ENCODE measurements at regions not wholly inside any gene's neighbourhood (a gene's known extent, or its start where the extent isn't known, plus 50 kb on each side); places are given as distances from the start of the nearest gene placed in this dataset.
"Not testable (repeated sequence)": the region's sequence is repeated elsewhere in the genome, so short reads cannot be mapped to it uniquely, and the experiment has no call there.

- no peak overlapping the region for H3T11ph ChIP-seq (ENCODE audit: low read length)
- H4K8ac ChIP-seq (replicated peaks; ENCODE audit: insufficient read length, low read depth, low read length): no peak overlapping the region
- no peak overlapping the region for H2AK5ac ChIP-seq (ENCODE audit: insufficient read length, low read length)
- Mint-ChIP-seq H3K9me3 (peaks cover 55 to 80% of the 10 kb centered on the region in 2 experiments), H3K4me3 (no peak overlapping the region), H3K4me1 (no peaks in the 10 kb centered on the region), H3K27me3 (ENCODE audit: low read depth) (peaks cover 3% of the 10 kb centered on the region; the same call in 1 of the 2 replicates), H3K36me3 (ENCODE audit: insufficient read depth in 1 of 3, low read depth in 3 of 3) (peaks cover 4 to 11% (median 8%) of the 10 kb centered on the region in 3 experiments; a peak in 6 of 7 replicates), H3K27ac (no peak overlapping the region)
- no peak overlapping the region for H3K14ac ChIP-seq (ENCODE audit: insufficient read depth, low read length)
- H4K91ac ChIP-seq (ENCODE audit: insufficient read length, low read depth, low read length): no peak overlapping the region
- no peak for DNase-seq
- no peak overlapping the region for H3K23ac ChIP-seq (ENCODE audit: insufficient read length, low read depth, low read length)
- no peak overlapping the region for H2BK12ac ChIP-seq (ENCODE audit: insufficient read length, low read depth, low read length)
- no peak overlapping the region for H3K4ac ChIP-seq (ENCODE audit: low read depth, low read length)
- H3K9ac ChIP-seq (ENCODE audit: extremely low read depth, insufficient read length, low read length): no peak overlapping the region
- H3K18ac ChIP-seq (ENCODE audit: insufficient read length, low read depth, low read length): no peak overlapping the region
- no peak overlapping the region for H2BK15ac ChIP-seq (ENCODE audit: low read depth, low read length)
- no peak overlapping the region for H4K5ac ChIP-seq (ENCODE audit: insufficient read length, low read depth, low read length)
- H2AFZ ChIP-seq (ENCODE audit: low read length): no peak overlapping the region
- TF ChIP-seq CTCF (conservative IDR thresholded peaks at IDR 0.05): no peak
- H2BK5ac ChIP-seq (ENCODE audit: insufficient read length, low read length): no peak overlapping the region
- H3K79me2 ChIP-seq (ENCODE audit: insufficient read depth, low read length): no peaks in the 10 kb centered on the region
- no peak overlapping the region for H3K4me2 ChIP-seq (ENCODE audit: insufficient read depth, insufficient read length, low read length)
- H3K4me1 ChIP-seq (ENCODE audit: insufficient read depth, low read length): no peaks in the 10 kb centered on the region
- H3K9me3 ChIP-seq (ENCODE audit: control insufficient read depth, low read depth, low read length): peaks cover 24% of the 10 kb centered on the region
- no peak overlapping the region for H3K27ac ChIP-seq (ENCODE audit: insufficient read length, low read depth, low read length)
- no peak overlapping the region for H2BK120ac ChIP-seq (ENCODE audit: low read depth, low read length, poor library complexity, severe bottlenecking)
- H3K56ac ChIP-seq (ENCODE audit: insufficient read length, low read depth, low read length): no peak overlapping the region
- H3K23me2 ChIP-seq (ENCODE audit: insufficient read length, low read depth, low read length, poor library complexity, severe bottlenecking): no peaks in the 10 kb centered on the region
- H2BK20ac ChIP-seq (ENCODE audit: low read depth, low read length, poor library complexity, severe bottlenecking): no peak overlapping the region
- H4K20me1 ChIP-seq (ENCODE audit: control insufficient read depth, insufficient read depth, insufficient read length): no peaks in the 10 kb centered on the region
- no peaks in the 10 kb centered on the region for H3K27me3 ChIP-seq (ENCODE audit: insufficient read depth, low read length)
- WGBS (ENCODE audit: extremely low coverage, insufficient read length, low lambda C conversion rate): no CpG with 5 or more reads among the region's 8 CpGs
- no peaks in the 10 kb centered on the region for H3K79me1 ChIP-seq (ENCODE audit: insufficient read depth, low read depth, low read length, poor library complexity, severe bottlenecking)
Observed at GRCh38 chr21:14010729-14011128, 200.0 kb downstream of the LIPI start.

- H3K18ac ChIP-seq (ENCODE audit: insufficient read length, low read depth, low read length); H3K56ac ChIP-seq (ENCODE audit: insufficient read length, low read depth, low read length); H3K9ac ChIP-seq (ENCODE audit: extremely low read depth, insufficient read length, low read length); H3K4me2 ChIP-seq (ENCODE audit: insufficient read depth, insufficient read length, low read length); H3K23ac ChIP-seq (ENCODE audit: insufficient read length, low read depth, low read length); H2BK20ac ChIP-seq (ENCODE audit: low read depth, low read length, poor library complexity, severe bottlenecking); H4K5ac ChIP-seq (ENCODE audit: insufficient read length, low read depth, low read length); H2BK15ac ChIP-seq (ENCODE audit: low read depth, low read length); H3K4ac ChIP-seq (ENCODE audit: low read depth, low read length); H3K27ac ChIP-seq (ENCODE audit: insufficient read length, low read depth, low read length); H3K79me2 ChIP-seq (ENCODE audit: insufficient read depth, low read length); H3K4me3 Mint-ChIP-seq; H4K20me1 ChIP-seq (ENCODE audit: control insufficient read depth, insufficient read depth, insufficient read length); H2AK5ac ChIP-seq (ENCODE audit: insufficient read length, low read length); H4K91ac ChIP-seq (ENCODE audit: insufficient read length, low read depth, low read length); H3K79me1 ChIP-seq (ENCODE audit: insufficient read depth, low read depth, low read length, poor library complexity, severe bottlenecking); DNase-seq; H2AFZ ChIP-seq (ENCODE audit: low read length); H3K27me3 Mint-ChIP-seq (ENCODE audit: low read depth); H4K8ac ChIP-seq (replicated peaks; ENCODE audit: insufficient read length, low read depth, low read length); H3K4me1 ChIP-seq (ENCODE audit: insufficient read depth, low read length); H2BK5ac ChIP-seq (ENCODE audit: insufficient read length, low read length); H3K27ac Mint-ChIP-seq; H3K23me2 ChIP-seq (ENCODE audit: insufficient read length, low read depth, low read length, poor library complexity, severe bottlenecking); H2BK120ac ChIP-seq (ENCODE audit: low read depth, low read length, poor library complexity, severe bottlenecking); H3T11ph ChIP-seq (ENCODE audit: low read length); H3K27me3 ChIP-seq (ENCODE audit: insufficient read depth, low read length); H3K14ac ChIP-seq (ENCODE audit: insufficient read depth, low read length); H2BK12ac ChIP-seq (ENCODE audit: insufficient read length, low read depth, low read length); H3K4me1 Mint-ChIP-seq: not testable (repeated sequence)
- Mint-ChIP-seq H3K36me3 (ENCODE audit: insufficient read depth in 1 of 3, low read depth in 3 of 3) (peaks cover 4 to 11% (median 8%) of the 10 kb centered on the region in 3 experiments; a peak in 6 of 7 replicates), H3K9me3 (peaks cover 54 to 74% of the 10 kb centered on the region in 2 experiments)
- H3K9me3 ChIP-seq (ENCODE audit: control insufficient read depth, low read depth, low read length): peaks cover 24% of the 10 kb centered on the region
- WGBS (ENCODE audit: extremely low coverage, insufficient read length, low lambda C conversion rate): no CpG with 5 or more reads among the region's 6 CpGs
Observed at GRCh38 chr21:14009990-14010389, 200.8 kb downstream of the LIPI start.

Measured in H9 (cell line).